Endothelial cell of umbilical vein (primary cell): ENCODE measurements at regions not wholly inside any gene's neighbourhood (a gene's known extent, or its start where the extent isn't known, plus 50 kb on each side); places are given as distances from the start of the nearest gene placed in this dataset.

Experiments used
- BruUV-seq: library from RNA; stranded (reverse); fragments of 400-500 nt; replicated peaks from 2 replicates; lab custom pipeline; 2021; lab: Mats Ljungman, UMichigan
- CTCF ChIA-PET: fragments of 300-600, 350-600 bp; sonication (Branson Sonifier 250); formaldehyde crosslinking; loops from one replicate; lab custom pipeline; 2021; ENCODE audit warnings: antibody characterized with exemption, inconsistent platforms; lab: Charles Lee
- POLR2A ChIA-PET: fragments of 300-600, 350-600 bp; sonication (Branson Sonifier 250); formaldehyde crosslinking; loops from one replicate; lab custom pipeline; 2021; ENCODE audit warnings: antibody characterized with exemption, inconsistent platforms; lab: Charles Lee
- DNase-seq: peaks from one replicate; pipeline ENCODE4 v3.0.0-alpha.2; 2011; ENCODE audit warnings: low read depth, low spot score
- FAIRE-seq: peaks from 2 replicates; lab custom pipeline; 2011; peaks lifted over from hg19 to GRCh38; lab: Jason Lieb, UNC
- H2AFZ ChIP-seq: 2 replicates; pipeline ENCODE4 v1.6.0; 2012; ENCODE audit warnings: low read depth, low read length, control low read depth, inconsistent platforms
- H3K27ac ChIP-seq: 2 replicates; pipeline ENCODE4 v1.5.1; 2011; ENCODE audit warnings: low read depth, mild to moderate bottlenecking, control low read depth, low read length, moderate library complexity; ENCODE audit not compliant: insufficient read depth
- H3K27me3 ChIP-seq, 2 experiments: 2 replicates each; pipeline versions ENCODE4 v1.6.0 to v1.6.1; 2011; ENCODE audit warnings: low read length in 2 of 2, mixed read lengths in 1 of 2; ENCODE audit not compliant: control insufficient read depth in 2 of 2, insufficient read depth in 2 of 2
- H3K36me3 ChIP-seq, 2 experiments: 2 replicates in 1 of 2; 3 replicates in 1 of 2; pipeline ENCODE4 v1.5.1; 2011; ENCODE audit warnings: low read length in 2 of 2, mild to moderate bottlenecking in 1 of 2, moderate library complexity in 1 of 2; ENCODE audit not compliant: control insufficient read depth in 2 of 2, insufficient read depth in 2 of 2; ENCODE audit errors: extremely low read depth in 1 of 2
- H3K4me1 ChIP-seq: 3 replicates; pipeline ENCODE4 v1.5.1; 2011; ENCODE audit warnings: mild to moderate bottlenecking, low read length; ENCODE audit not compliant: control insufficient read depth, insufficient read depth; ENCODE audit errors: extremely low read depth
- H3K4me2 ChIP-seq: 2 replicates; pipeline ENCODE4 v1.6.1; 2011; ENCODE audit warnings: low read length, control low read depth, mixed read lengths; ENCODE audit not compliant: insufficient read depth
- H3K4me3 ChIP-seq, 3 experiments: fragments of 200-600 bp in 1 of 3; sonication (generic), shearing (Covaris generic) in 1 of 3; replicated peaks in 1 of 3; 2 replicates each; pipeline ENCODE4 v1.5.1; 2011 to 2016; ENCODE audit warnings: control low read depth in 3 of 3, low read length in 3 of 3, mild to moderate bottlenecking in 2 of 3, inconsistent platforms in 1 of 3, low read depth in 1 of 3, moderate library complexity in 1 of 3; ENCODE audit not compliant: insufficient read depth in 1 of 3
- H3K79me2 ChIP-seq: 2 replicates; pipeline ENCODE4 v1.6.0; 2012; ENCODE audit warnings: low read length, inconsistent platforms; ENCODE audit not compliant: control insufficient read depth, insufficient read depth
- H3K9ac ChIP-seq: replicated peaks from 2 replicates; pipeline ENCODE3; 2011; ENCODE audit warnings: low read length, control low read depth; ENCODE audit not compliant: insufficient read depth; ENCODE audit errors: extremely low read depth
- H3K9me1 ChIP-seq: replicated peaks from 3 replicates; pipeline ENCODE4 v1.6.0; 2011; ENCODE audit warnings: mild to moderate bottlenecking, low read length; ENCODE audit not compliant: control insufficient read depth, insufficient read depth; ENCODE audit errors: extremely low read depth
- H3K9me3 ChIP-seq: replicated peaks from 2 replicates; pipeline ENCODE4 v1.5.1; 2012; ENCODE audit warnings: low read length, inconsistent platforms; ENCODE audit not compliant: control insufficient read depth, insufficient read depth
- H4K20me1 ChIP-seq: replicated peaks from 2 replicates; pipeline ENCODE3; 2011; ENCODE audit warnings: mild to moderate bottlenecking, low read length; ENCODE audit not compliant: control insufficient read depth, insufficient read depth; ENCODE audit errors: extremely low read depth
- CTCF ChIP-seq, 2 donors: IDR thresholded peaks; 1 replicate in 1 of 2; 2 replicates in 1 of 2; pipeline ENCODE4 v1.5.1; 2011; ENCODE audit warnings: low read length in 2 of 2, mild to moderate bottlenecking in 2 of 2, moderate library complexity in 2 of 2, control low read depth in 1 of 2, inconsistent platforms in 1 of 2, low read depth in 1 of 2; ENCODE audit not compliant: insufficient read depth in 1 of 2; ENCODE audit errors: extremely low read depth in 1 of 2
- EZH2 ChIP-seq: IDR thresholded peaks from 2 replicates; pipeline ENCODE4 v1.6.1; 2012; ENCODE audit warnings: borderline replicate concordance, low read depth, mild to moderate bottlenecking, moderate library complexity, low read length, inconsistent platforms; ENCODE audit not compliant: severe bottlenecking
- FOS ChIP-seq: IDR thresholded peaks from 2 replicates; pipeline ENCODE4 v1.6.1; 2011; ENCODE audit warnings: mild to moderate bottlenecking, low read length, moderate library complexity, borderline replicate concordance; ENCODE audit not compliant: insufficient read depth
- GATA2 ChIP-seq: IDR thresholded peaks from 2 replicates; pipeline ENCODE4 v1.7.0; 2011; ENCODE audit warnings: low read depth, mild to moderate bottlenecking, moderate library complexity, mixed read lengths, low read length; ENCODE audit not compliant: insufficient read length, insufficient read depth
- JUN ChIP-seq: IDR thresholded peaks from 2 replicates; pipeline ENCODE4 v1.6.1; 2011; ENCODE audit warnings: borderline replicate concordance, low read depth; ENCODE audit not compliant: insufficient read length, insufficient read depth
- MYC ChIP-seq: IDR thresholded peaks from one replicate; pipeline ENCODE4 v1.6.1; 2011; ENCODE audit warnings: mild to moderate bottlenecking, low read depth, low read length
- POLR2A ChIP-seq: IDR thresholded peaks from 2 replicates; pipeline ENCODE4 v1.6.1; 2012; ENCODE audit warnings: low read depth, mild to moderate bottlenecking, control low read depth, low read length
- POLR2AphosphoS5 ChIP-seq: IDR thresholded peaks from 2 replicates; pipeline ENCODE4 v1.6.1; 2012; ENCODE audit warnings: low read depth, mild to moderate bottlenecking, control low read depth, low read length, moderate library complexity; ENCODE audit not compliant: insufficient read depth
- dilution Hi-C: fragments of 300-500 bp; cut with MboI; formaldehyde crosslinking; loops from one replicate; pipeline ENCODE4 v1.15.0; 2019; ENCODE audit warnings: low sequenced_read_pairs; ENCODE audit not compliant: extremely low pct_ligation_motif_present
- intact Hi-C: fragments of 100-400 bp; cut with micrococcal nuclease; formaldehyde crosslinking; loops from one replicate; pipeline ENCODE4 v1.10.0; 2022
- TF ChIP-seq, protein P1 (sequence below): IDR thresholded peaks from 2 replicates; pipeline ENCODE4 v1.6.1; 2011; ENCODE audit not compliant: insufficient read depth, insufficient read length

- Histone ChIP-seq H3K9me3 (no peaks in the 10 kb centered on the region), H3K9ac (no peak overlapping the region), H3K4me1 (no peaks in the 10 kb centered on the region), H2AFZ (no peak overlapping the region), H3K4me3 (no peak overlapping the region), H3K36me3 (no peaks in the 10 kb centered on the region), H3K9me1 (no peaks in the 10 kb centered on the region), H3K4me2 (no peak overlapping the region), H3K79me2 (no peaks in the 10 kb centered on the region), H4K20me1 (no peaks in the 10 kb centered on the region), H3K27me3 (no peaks in the 10 kb centered on the region), H3K27ac (no peak overlapping the region)
- CTCF ChIA-PET = interaction anchor here (1.0 to 1.2 kb wide), 3 partner anchors 9 to 570 kb away, joined by 3 to 7 read pairs (median 5); no protein-coding TSS in a partner anchor
- intact Hi-C loops (loop anchor here (2.0 kb wide), 1 partner anchor 160 kb away; no protein-coding TSS in a partner anchor), dilution Hi-C loops (no loop called here)
- DNase-seq (peak; percentile 20), FAIRE-seq (no peak)
- no TSS peak for BruUV-seq
- TF ChIP-seq POLR2AphosphoS5 (no peak), CTCF (IDR thresholded peaks at IDR 0.05; ENCODE audit: extremely low read depth in 1 of 2, insufficient read depth in 1 of 2, low read depth in 1 of 2, low read length in 2 of 2) (peak; percentile 7 to 40)
- POLR2A ChIA-PET = no interaction called here
Observed at GRCh38 chr10:25682203-25682851, 251.7 kb upstream of the MYO3A start.

- H3K9me3 ChIP-seq = no peaks in the 10 kb centered on the region
- FAIRE-seq (no peak), DNase-seq (no peak)
- no peaks in the 10 kb centered on the region for H3K79me2 ChIP-seq
- no TSS peak for BruUV-seq
- dilution Hi-C loops (no loop called here), intact Hi-C loops (loop anchor here (2.0 kb wide), 1 partner anchor 161 kb away; no protein-coding TSS in a partner anchor)
- no peak overlapping the region for H3K4me2 ChIP-seq
- H3K9me1 ChIP-seq = no peaks in the 10 kb centered on the region
- H3K4me3 ChIP-seq = no peak overlapping the region
- no peaks in the 10 kb centered on the region for H4K20me1 ChIP-seq
- no peak overlapping the region for H3K9ac ChIP-seq
- no peaks in the 10 kb centered on the region for H3K27me3 ChIP-seq
- H3K27ac ChIP-seq = no peak overlapping the region
- no peaks in the 10 kb centered on the region for H3K36me3 ChIP-seq
- ChIA-PET POLR2A (no interaction called here), CTCF (interaction anchor here (1.1 to 1.2 kb wide), 2 partner anchors 8 to 571 kb away, joined by 3 to 5 read pairs; no protein-coding TSS in a partner anchor)
- H3K4me1 ChIP-seq = no peaks in the 10 kb centered on the region
- no peak overlapping the region for H2AFZ ChIP-seq
- no peak for TF ChIP-seq EZH2
- TF ChIP-seq FOS = no peak
- TF ChIP-seq JUN = no peak
- no peak for TF ChIP-seq POLR2A
- TF ChIP-seq, protein P1, sequence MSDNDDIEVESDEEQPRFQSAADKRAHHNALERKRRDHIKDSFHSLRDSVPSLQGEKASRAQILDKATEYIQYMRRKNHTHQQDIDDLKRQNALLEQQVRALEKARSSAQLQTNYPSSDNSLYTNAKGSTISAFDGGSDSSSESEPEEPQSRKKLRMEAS = no peak
- TF ChIP-seq CTCF (IDR thresholded peaks at IDR 0.05; ENCODE audit: extremely low read depth in 1 of 2, insufficient read depth in 1 of 2, low read depth in 1 of 2, low read length in 2 of 2) = no peak
- no peak for TF ChIP-seq GATA2
- no peak for TF ChIP-seq MYC
- no peak for TF ChIP-seq POLR2AphosphoS5
Observed at GRCh38 chr10:25683344-25683743, 250.7 kb upstream of the MYO3A start.
